ENCODE measurements at regions not wholly inside any gene's neighbourhood (a gene's known extent, or its start where the extent isn't known, plus 50 kb on each side); places are given as distances from the start of the nearest gene placed in this dataset.

- Histone ChIP-seq H3K27ac (no peak overlapping the region), H3K9me3 (no peaks in the 10 kb centered on the region), H3K4me1 (no peaks in the 10 kb centered on the region), H3K4me2 (no peak overlapping the region), H3K4me3 (no peak overlapping the region)
- no peak for DNase-seq (ENCODE audit: low read depth in 1 of 2, low spot score in 1 of 2)
- ATAC-seq: no peak
- no peak for FAIRE-seq
- CTCF ChIA-PET: no interaction called here
- no peak for TF ChIP-seq KDM5A (IDR thresholded peaks at IDR 0.05)
- no peak for TF ChIP-seq EP300 (IDR thresholded peaks at IDR 0.05)
- TF ChIP-seq HES2 (IDR thresholded peaks at IDR 0.05): no peak
- no peak for TF ChIP-seq ESRRA (IDR thresholded peaks at IDR 0.05; ENCODE audit: borderline replicate concordance, low read length)
- no peak for TF ChIP-seq FOSL2 (IDR thresholded peaks at IDR 0.05)
- TF ChIP-seq FOSL2 (CRISPR knock-in tag; IDR thresholded peaks at IDR 0.05): peak; percentile 29; the same call in 1 of the 2 replicates
- TF ChIP-seq MYC (IDR thresholded peaks at IDR 0.05; ENCODE audit: borderline replicate concordance, low read length): no peak
- POLR2A ChIA-PET: no interaction called here
- WGBS (ENCODE audit: missing lambda C conversion rate): 0% methylated on average over 1 of the region's 1 CpG
These were observed 194.0 kb upstream of the PLPP4 start for GRCh38 chr10:120262857-120263547.

DNA sequence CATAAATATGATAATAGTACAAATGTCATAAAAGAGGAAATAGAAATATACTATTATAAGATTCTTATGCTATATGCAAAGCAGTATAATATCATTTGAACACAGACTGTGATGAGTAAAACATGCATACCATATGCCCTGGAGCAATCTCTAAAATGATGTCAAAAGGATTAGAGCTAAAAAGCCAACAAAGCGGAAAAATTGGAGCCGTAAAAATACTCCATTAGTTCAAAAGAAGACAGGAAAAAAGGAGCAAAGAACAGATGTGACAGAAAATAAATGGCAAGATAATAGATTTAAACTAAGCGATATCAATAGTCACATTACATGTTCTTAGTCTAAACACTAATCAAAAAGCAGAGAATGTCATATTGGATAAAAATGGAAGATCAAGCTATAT is 191.0 kb upstream of the PLPP4 start:
- H3K4me3 ChIP-seq: no peak overlapping the region
- FAIRE-seq: no peak
- ATAC-seq: no peak
- TF ChIP-seq JUNB (IDR thresholded peaks at IDR 0.05) (no peak), SREBF2 (IDR thresholded peaks at IDR 0.05) (no peak), ZFP36 (IDR thresholded peaks at IDR 0.05; ENCODE audit: borderline replicate concordance, partially characterized antibody) (no peak), EHMT2 (IDR thresholded peaks at IDR 0.05; ENCODE audit: low read depth) (no peak), MAZ (IDR thresholded peaks at IDR 0.05; ENCODE audit: borderline replicate concordance, low read depth, low read length) (no peak), BCL3 (IDR thresholded peaks at IDR 0.05) (no peak), CHD2 (IDR thresholded peaks at IDR 0.05; ENCODE audit: low read length, partially characterized antibody) (no peak), KDM5A (IDR thresholded peaks at IDR 0.05) (no peak), ZNF302 (CRISPR knock-in tag; IDR thresholded peaks at IDR 0.05) (no peak), EP300 (IDR thresholded peaks at IDR 0.05) (no peak), HEYL (CRISPR knock-in tag; IDR thresholded peaks at IDR 0.05) (no peak), HOXB13 (CRISPR knock-in tag; IDR thresholded peaks at IDR 0.05; ENCODE audit: low read depth) (no peak), MYC (IDR thresholded peaks at IDR 0.05; ENCODE audit: borderline replicate concordance, low read length) (no peak), RFX5 (IDR thresholded peaks at IDR 0.05) (no peak), REST (IDR thresholded peaks at IDR 0.05) (no peak)
- ChIA-PET POLR2A (no interaction called here), CTCF (no interaction called here)
- no peak overlapping the region for H3K27ac ChIP-seq
- DNase-seq (ENCODE audit: low read depth in 1 of 2, low spot score in 1 of 2): no peak
- H3K4me1 ChIP-seq: no peaks in the 10 kb centered on the region
- 12% methylated on average over 3 of the region's 3 CpGs for WGBS (ENCODE audit: missing lambda C conversion rate)
- no peaks in the 10 kb centered on the region for H3K9me3 ChIP-seq
- no peak overlapping the region for H3K4me2 ChIP-seq

DNA sequence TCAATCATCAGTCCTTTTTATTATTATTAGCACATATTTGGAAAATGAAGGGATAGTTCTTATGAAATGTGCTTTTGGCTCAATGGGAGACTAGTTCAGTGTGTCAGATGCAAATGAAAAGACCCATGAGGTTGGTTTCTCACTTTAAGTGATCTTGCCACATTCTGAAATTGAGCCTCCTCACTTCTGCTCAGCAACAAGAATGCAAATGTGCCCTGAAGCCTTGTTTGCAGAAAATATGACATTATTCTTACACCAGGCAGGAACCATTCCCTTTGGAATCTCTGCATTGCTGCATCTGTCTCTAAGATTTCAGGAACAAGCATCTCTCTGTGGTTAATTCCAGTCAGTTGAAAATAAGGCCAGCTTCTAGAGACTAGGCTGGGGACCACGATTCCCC is 186.1 kb upstream of the PLPP4 start:
- Histone ChIP-seq H3K4me3 (no peak overlapping the region), H3K4me1 (no peaks in the 10 kb centered on the region), H3K9me3 (no peaks in the 10 kb centered on the region), H3K27ac (no peak overlapping the region), H3K4me2 (no peak overlapping the region)
- ATAC-seq (no peak), DNase-seq (ENCODE audit: low read depth in 1 of 2, low spot score in 1 of 2) (no peak), FAIRE-seq (no peak)
- 5% methylated on average over 1 of the region's 1 CpG for WGBS (ENCODE audit: missing lambda C conversion rate)
- ChIA-PET CTCF (no interaction called here), POLR2A (no interaction called here)
- TF ChIP-seq, protein P1, sequence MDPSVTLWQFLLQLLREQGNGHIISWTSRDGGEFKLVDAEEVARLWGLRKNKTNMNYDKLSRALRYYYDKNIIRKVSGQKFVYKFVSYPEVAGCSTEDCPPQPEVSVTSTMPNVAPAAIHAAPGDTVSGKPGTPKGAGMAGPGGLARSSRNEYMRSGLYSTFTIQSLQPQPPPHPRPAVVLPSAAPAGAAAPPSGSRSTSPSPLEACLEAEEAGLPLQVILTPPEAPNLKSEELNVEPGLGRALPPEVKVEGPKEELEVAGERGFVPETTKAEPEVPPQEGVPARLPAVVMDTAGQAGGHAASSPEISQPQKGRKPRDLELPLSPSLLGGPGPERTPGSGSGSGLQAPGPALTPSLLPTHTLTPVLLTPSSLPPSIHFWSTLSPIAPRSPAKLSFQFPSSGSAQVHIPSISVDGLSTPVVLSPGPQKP (IDR thresholded peaks at IDR 0.05; ENCODE audit: low read depth, low read length): no peak
- TF ChIP-seq CTCF (IDR thresholded peaks at IDR 0.05): no peak
- TF ChIP-seq RAD21 (conservative IDR thresholded peaks at IDR 0.05 in 1 of 2, IDR thresholded peaks at IDR 0.05 in 1 of 2): no peak
- TF ChIP-seq NR3C1 (IDR thresholded peaks at IDR 0.05): no peak
